ENCODE measurements at regions not wholly inside any gene's neighbourhood (a gene's known extent, or its start where the extent isn't known, plus 50 kb on each side); places are given as distances from the start of the nearest gene placed in this dataset. TPM values are rescaled to one million over a fixed set of nuclear protein-coding genes. Genes with fewer than 3 reads are reported as not detected.

DNA sequence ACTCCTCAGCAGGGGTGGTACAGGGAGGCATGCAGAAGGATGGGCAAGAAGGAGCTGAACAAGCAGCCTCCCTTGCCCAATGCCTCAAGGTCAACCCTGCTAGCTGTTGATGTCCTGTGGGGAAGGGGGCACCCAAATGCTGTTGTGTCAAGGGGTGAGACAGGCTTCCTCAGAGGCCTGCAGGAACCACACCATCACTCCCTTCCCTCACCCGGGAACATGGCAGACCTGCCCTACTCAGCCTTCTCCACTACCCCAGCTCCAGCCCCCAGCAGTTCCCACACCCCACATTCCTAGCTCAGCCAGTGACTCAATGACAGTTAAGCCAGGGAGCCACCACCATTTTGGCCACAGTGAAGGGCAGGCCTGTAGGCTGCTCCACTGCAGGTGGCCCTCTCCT lies 53.9 kb upstream of the RMP24 start:
- H3K4me1 Mint-ChIP-seq (ENCODE audit: low read depth), result no peaks in the 10 kb centered on the region
- TF ChIP-seq, protein P1, sequence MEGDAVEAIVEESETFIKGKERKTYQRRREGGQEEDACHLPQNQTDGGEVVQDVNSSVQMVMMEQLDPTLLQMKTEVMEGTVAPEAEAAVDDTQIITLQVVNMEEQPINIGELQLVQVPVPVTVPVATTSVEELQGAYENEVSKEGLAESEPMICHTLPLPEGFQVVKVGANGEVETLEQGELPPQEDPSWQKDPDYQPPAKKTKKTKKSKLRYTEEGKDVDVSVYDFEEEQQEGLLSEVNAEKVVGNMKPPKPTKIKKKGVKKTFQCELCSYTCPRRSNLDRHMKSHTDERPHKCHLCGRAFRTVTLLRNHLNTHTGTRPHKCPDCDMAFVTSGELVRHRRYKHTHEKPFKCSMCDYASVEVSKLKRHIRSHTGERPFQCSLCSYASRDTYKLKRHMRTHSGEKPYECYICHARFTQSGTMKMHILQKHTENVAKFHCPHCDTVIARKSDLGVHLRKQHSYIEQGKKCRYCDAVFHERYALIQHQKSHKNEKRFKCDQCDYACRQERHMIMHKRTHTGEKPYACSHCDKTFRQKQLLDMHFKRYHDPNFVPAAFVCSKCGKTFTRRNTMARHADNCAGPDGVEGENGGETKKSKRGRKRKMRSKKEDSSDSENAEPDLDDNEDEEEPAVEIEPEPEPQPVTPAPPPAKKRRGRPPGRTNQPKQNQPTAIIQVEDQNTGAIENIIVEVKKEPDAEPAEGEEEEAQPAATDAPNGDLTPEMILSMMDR (IDR thresholded peaks at IDR 0.05), result no peak
- ChIA-PET CTCF (no interaction called here), POLR2A (no interaction called here)
- H3K4me3 ChIP-seq (ENCODE audit: low read length), result no peak overlapping the region
- H3K4me3 Mint-ChIP-seq, result no peak overlapping the region
- H3K9me3 Mint-ChIP-seq, result no peaks in the 10 kb centered on the region
- peaks cover 12% of the 10 kb centered on the region for H3K27me3 Mint-ChIP-seq
- H3K27ac Mint-ChIP-seq, result no peak overlapping the region
- H3K9me3 ChIP-seq (ENCODE audit: control insufficient read depth in 1 of 2, insufficient read depth in 1 of 2, low read length in 2 of 2), result no peaks in the 10 kb centered on the region
- DNase-seq (no peak), ATAC-seq (ENCODE audit: poor library complexity) (no peak)
- H3K27me3 ChIP-seq (ENCODE audit: control insufficient read depth in 1 of 2, insufficient read depth in 2 of 2, low read length in 2 of 2), result peaks cover 0 to 4% of the 10 kb centered on the region in 2 experiments
- no peaks in the 10 kb centered on the region for H3K36me3 ChIP-seq (ENCODE audit: insufficient read depth, low read length)
- no peaks in the 10 kb centered on the region for H3K4me1 ChIP-seq (ENCODE audit: insufficient read depth, low read length)
- no peak overlapping the region for H3K27ac ChIP-seq (ENCODE audit: low read depth in 1 of 2, low read length in 2 of 2)
- intact Hi-C loops (cut with DNase I, micrococcal nuclease), result no loop called here
- no peaks in the 10 kb centered on the region for H3K36me3 Mint-ChIP-seq (ENCODE audit: low read depth)

DNA sequence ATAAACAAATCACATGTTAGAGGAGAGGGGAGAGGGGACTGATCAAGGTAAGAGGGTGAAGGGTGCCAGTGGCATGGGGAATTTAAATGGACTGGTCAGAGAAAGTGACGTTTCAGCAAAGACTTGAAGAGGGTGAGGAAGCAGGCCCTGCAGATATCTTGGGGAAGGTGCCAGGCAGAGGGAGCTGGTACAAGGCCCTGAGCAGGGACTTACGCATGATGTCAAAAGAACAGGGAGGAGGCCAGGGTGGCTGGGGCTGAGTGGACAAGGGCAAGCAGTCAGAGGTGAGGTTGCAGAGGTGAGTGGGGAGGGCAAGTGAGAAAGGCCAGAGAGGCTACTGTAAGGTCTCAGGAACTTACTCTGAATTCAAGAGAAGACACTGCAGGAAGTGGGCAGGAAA lies 53.3 kb upstream of the RMP24 start:
- TF ChIP-seq, protein P1 (IDR thresholded peaks at IDR 0.05), result no peak
- Mint-ChIP-seq H3K4me3 (no peak overlapping the region), H3K9me3 (no peaks in the 10 kb centered on the region), H3K36me3 (ENCODE audit: low read depth) (no peaks in the 10 kb centered on the region), H3K27ac (no peak overlapping the region), H3K27me3 (peaks cover 11% of the 10 kb centered on the region), H3K4me1 (ENCODE audit: low read depth) (no peaks in the 10 kb centered on the region)
- Histone ChIP-seq H3K27ac (ENCODE audit: low read depth in 1 of 2, low read length in 2 of 2) (no peak overlapping the region), H3K4me3 (ENCODE audit: low read length) (no peak overlapping the region), H3K9me3 (ENCODE audit: control insufficient read depth in 1 of 2, insufficient read depth in 1 of 2, low read length in 2 of 2) (no peaks in the 10 kb centered on the region), H3K4me1 (ENCODE audit: insufficient read depth, low read length) (no peaks in the 10 kb centered on the region), H3K36me3 (ENCODE audit: insufficient read depth, low read length) (no peaks in the 10 kb centered on the region), H3K27me3 (ENCODE audit: control insufficient read depth in 1 of 2, insufficient read depth in 2 of 2, low read length in 2 of 2) (peaks cover 0 to 4% of the 10 kb centered on the region in 2 experiments)
- DNase-seq, result no peak
- CTCF ChIA-PET, result no interaction called here
- POLR2A ChIA-PET, result no interaction called here
- intact Hi-C loops (cut with DNase I, micrococcal nuclease), result no loop called here
- ATAC-seq (ENCODE audit: poor library complexity), result no peak

DNA sequence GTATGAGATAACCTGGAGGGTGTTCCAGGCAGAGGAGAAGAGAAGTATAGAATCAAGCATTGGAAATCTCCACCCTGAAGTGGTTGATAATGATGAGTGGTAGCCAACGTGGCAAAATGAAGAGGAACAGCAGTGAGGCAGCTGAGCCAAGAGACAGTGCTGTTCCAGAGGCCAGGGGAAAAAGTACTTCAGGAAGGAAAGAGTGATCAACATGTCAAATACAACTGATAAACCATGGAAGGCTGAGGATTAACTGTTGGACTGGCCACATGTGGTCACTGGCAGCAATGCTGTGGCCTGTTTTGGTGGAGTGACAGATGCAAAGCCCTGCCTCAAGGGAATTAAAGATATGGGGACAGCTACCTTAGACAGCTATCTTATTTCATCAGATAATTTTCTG lies 51.9 kb upstream of the RMP24 start:
- Mint-ChIP-seq H3K36me3 (ENCODE audit: low read depth) (no peaks in the 10 kb centered on the region), H3K27me3 (peaks cover 19% of the 10 kb centered on the region), H3K27ac (no peak overlapping the region), H3K4me3 (no peak overlapping the region), H3K9me3 (no peaks in the 10 kb centered on the region), H3K4me1 (ENCODE audit: low read depth) (no peaks in the 10 kb centered on the region)
- DNase-seq (no peak), ATAC-seq (ENCODE audit: poor library complexity) (no peak)
- ChIA-PET POLR2A (no interaction called here), CTCF (no interaction called here)
- H3K36me3 ChIP-seq (ENCODE audit: insufficient read depth, low read length), result no peaks in the 10 kb centered on the region
- TF ChIP-seq, protein P1 (IDR thresholded peaks at IDR 0.05), result no peak
- no peaks in the 10 kb centered on the region for H3K4me1 ChIP-seq (ENCODE audit: insufficient read depth, low read length)
- no peak overlapping the region for H3K4me3 ChIP-seq (ENCODE audit: low read length)
- peaks cover 0 to 4% of the 10 kb centered on the region in 2 experiments for H3K27me3 ChIP-seq (ENCODE audit: control insufficient read depth in 1 of 2, insufficient read depth in 2 of 2, low read length in 2 of 2)
- H3K27ac ChIP-seq (ENCODE audit: low read depth in 1 of 2, low read length in 2 of 2), result no peak overlapping the region
- no peaks in the 10 kb centered on the region for H3K9me3 ChIP-seq (ENCODE audit: control insufficient read depth in 1 of 2, insufficient read depth in 1 of 2, low read length in 2 of 2)
- intact Hi-C loops (cut with DNase I, micrococcal nuclease), result no loop called here

Small RNA genes in the stretch of these regions (microRNA-seq; reads per million reads assigned to microRNA genes)
- gene MIR187 (ENCODE audit: borderline microRNAs expressed, borderline replicate concordance), result not detected

Data from CD4-positive, alpha-beta T cell (primary cell).